ENCODE measurements at regions not wholly inside any gene's neighbourhood (a gene's known extent, or its start where the extent isn't known, plus 50 kb on each side); places are given as distances from the start of the nearest gene placed in this dataset.

- H3K9me3 ChIP-seq (ENCODE audit: control insufficient read depth, low read length) = no peaks in the 10 kb centered on the region
- DNase-seq = no peak
- H3K9ac ChIP-seq (ENCODE audit: extremely low read depth, low read length, poor library complexity, severe bottlenecking) = no peak overlapping the region
- H3K4me3 ChIP-seq (ENCODE audit: low read length) = no peak overlapping the region
- no peak overlapping the region for H3K27ac Mint-ChIP-seq
- H3K36me3 ChIP-seq (ENCODE audit: control insufficient read depth, insufficient read depth, low read length) = no peaks in the 10 kb centered on the region
- H3K4me1 ChIP-seq (ENCODE audit: control insufficient read depth, insufficient read depth, low read length) = no peaks in the 10 kb centered on the region
- no peaks in the 10 kb centered on the region for H3K9me3 Mint-ChIP-seq
- H3K36me3 Mint-ChIP-seq (ENCODE audit: low read depth) = no peaks in the 10 kb centered on the region
- WGBS, 2 experiments (ENCODE audit: insufficient coverage in 1 of 2, insufficient read length in 1 of 2) = 90 to 100% methylated on average over 1 to 2 of the region's 2 CpGs
- no peaks in the 10 kb centered on the region for H3K27me3 ChIP-seq (ENCODE audit: control insufficient read depth, insufficient read depth, low read length, poor library complexity, severe bottlenecking)
- no peak overlapping the region for H3K4me3 Mint-ChIP-seq
- no peaks in the 10 kb centered on the region for H3K27me3 Mint-ChIP-seq (ENCODE audit: insufficient read depth)
- TF ChIP-seq CTCF (conservative IDR thresholded peaks at IDR 0.05) = no peak
- no peak overlapping the region for H3K27ac ChIP-seq (ENCODE audit: low read depth, low read length)
- H3K4me1 Mint-ChIP-seq = peaks cover 9% of the 10 kb centered on the region
Observed at GRCh38 chr14:85858634-85859033, 328.7 kb downstream of the FLRT2 start.

- Histone ChIP-seq H3K4me1 (ENCODE audit: control insufficient read depth, insufficient read depth, low read length) (no peaks in the 10 kb centered on the region), H3K9me3 (ENCODE audit: control insufficient read depth, low read length) (no peaks in the 10 kb centered on the region), H3K9ac (ENCODE audit: extremely low read depth, low read length, poor library complexity, severe bottlenecking) (no peak overlapping the region), H3K27ac (ENCODE audit: low read depth, low read length) (no peak overlapping the region), H3K4me3 (ENCODE audit: low read length) (no peak overlapping the region), H3K36me3 (ENCODE audit: control insufficient read depth, insufficient read depth, low read length) (no peaks in the 10 kb centered on the region), H3K27me3 (ENCODE audit: control insufficient read depth, insufficient read depth, low read length, poor library complexity, severe bottlenecking) (no peaks in the 10 kb centered on the region)
- no peak for DNase-seq
- Mint-ChIP-seq H3K4me3 (no peak overlapping the region), H3K36me3 (ENCODE audit: low read depth) (no peaks in the 10 kb centered on the region), H3K9me3 (no peaks in the 10 kb centered on the region), H3K4me1 (peaks cover 9% of the 10 kb centered on the region), H3K27me3 (ENCODE audit: insufficient read depth) (no peaks in the 10 kb centered on the region), H3K27ac (no peak overlapping the region)
- WGBS, 2 experiments (ENCODE audit: insufficient coverage in 1 of 2, insufficient read length in 1 of 2) = no CpG with 5 or more reads among the region's 1 CpG
- peak; percentile 68 for TF ChIP-seq CTCF (conservative IDR thresholded peaks at IDR 0.05)
Observed at GRCh38 chr14:85856430-85856829, 326.5 kb downstream of the FLRT2 start.

- 67 to 90% methylated on average over 1 to 2 of the region's 2 CpGs for WGBS, 2 experiments (ENCODE audit: insufficient coverage in 1 of 2, insufficient read length in 1 of 2)
- Mint-ChIP-seq H3K27ac (no peak overlapping the region), H3K36me3 (ENCODE audit: low read depth) (no peaks in the 10 kb centered on the region), H3K27me3 (ENCODE audit: insufficient read depth) (no peaks in the 10 kb centered on the region), H3K4me3 (no peak overlapping the region), H3K9me3 (no peaks in the 10 kb centered on the region), H3K4me1 (peaks cover 10% of the 10 kb centered on the region)
- no peak for DNase-seq
- Histone ChIP-seq H3K9me3 (ENCODE audit: control insufficient read depth, low read length) (no peaks in the 10 kb centered on the region), H3K9ac (ENCODE audit: extremely low read depth, low read length, poor library complexity, severe bottlenecking) (no peak overlapping the region), H3K4me3 (ENCODE audit: low read length) (no peak overlapping the region), H3K27ac (ENCODE audit: low read depth, low read length) (no peak overlapping the region), H3K4me1 (ENCODE audit: control insufficient read depth, insufficient read depth, low read length) (no peaks in the 10 kb centered on the region), H3K27me3 (ENCODE audit: control insufficient read depth, insufficient read depth, low read length, poor library complexity, severe bottlenecking) (no peaks in the 10 kb centered on the region), H3K36me3 (ENCODE audit: control insufficient read depth, insufficient read depth, low read length) (no peaks in the 10 kb centered on the region)
- no peak for TF ChIP-seq CTCF (conservative IDR thresholded peaks at IDR 0.05)
Observed at GRCh38 chr14:85853996-85854526, 324.1 kb downstream of the FLRT2 start.

All from endodermal cell (in vitro differentiated cells).